ENCODE measurements at regions not wholly inside any gene's neighbourhood (a gene's known extent, or its start where the extent isn't known, plus 50 kb on each side); places are given as distances from the start of the nearest gene placed in this dataset.

GRCh38 chr14:101202627-101203404 lies 299.3 kb upstream of the RTL1 start:
- TF ChIP-seq, protein P1, sequence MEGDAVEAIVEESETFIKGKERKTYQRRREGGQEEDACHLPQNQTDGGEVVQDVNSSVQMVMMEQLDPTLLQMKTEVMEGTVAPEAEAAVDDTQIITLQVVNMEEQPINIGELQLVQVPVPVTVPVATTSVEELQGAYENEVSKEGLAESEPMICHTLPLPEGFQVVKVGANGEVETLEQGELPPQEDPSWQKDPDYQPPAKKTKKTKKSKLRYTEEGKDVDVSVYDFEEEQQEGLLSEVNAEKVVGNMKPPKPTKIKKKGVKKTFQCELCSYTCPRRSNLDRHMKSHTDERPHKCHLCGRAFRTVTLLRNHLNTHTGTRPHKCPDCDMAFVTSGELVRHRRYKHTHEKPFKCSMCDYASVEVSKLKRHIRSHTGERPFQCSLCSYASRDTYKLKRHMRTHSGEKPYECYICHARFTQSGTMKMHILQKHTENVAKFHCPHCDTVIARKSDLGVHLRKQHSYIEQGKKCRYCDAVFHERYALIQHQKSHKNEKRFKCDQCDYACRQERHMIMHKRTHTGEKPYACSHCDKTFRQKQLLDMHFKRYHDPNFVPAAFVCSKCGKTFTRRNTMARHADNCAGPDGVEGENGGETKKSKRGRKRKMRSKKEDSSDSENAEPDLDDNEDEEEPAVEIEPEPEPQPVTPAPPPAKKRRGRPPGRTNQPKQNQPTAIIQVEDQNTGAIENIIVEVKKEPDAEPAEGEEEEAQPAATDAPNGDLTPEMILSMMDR (IDR thresholded peaks at IDR 0.05), result no peak
- no peak for TF ChIP-seq POLR2AphosphoS5 (IDR thresholded peaks at IDR 0.05; ENCODE audit: low read depth, low read length)

Measured in Panc1 (cell line).